ENCODE measurements at regions not wholly inside any gene's neighbourhood (a gene's known extent, or its start where the extent isn't known, plus 50 kb on each side); places are given as distances from the start of the nearest gene placed in this dataset.

- 13% methylated on average over 18 of the region's 18 CpGs for WGBS (ENCODE audit: insufficient coverage, low coverage, missing lambda C conversion rate)
- H3K79me2 ChIP-seq (ENCODE audit: control insufficient read depth, insufficient read depth, low read length), result no peaks in the 10 kb centered on the region
- ATAC-seq (peak; percentile 97), DNase-seq (ENCODE audit: extremely low read depth in 1 of 4, low spot score in 3 of 4) (peak; percentile 67 to 77 (median 76)), FAIRE-seq (peak; percentile 90)
- no peaks in the 10 kb centered on the region for H3K9me3 ChIP-seq (replicated peaks; ENCODE audit: control insufficient read depth, insufficient read depth, low read depth, low read length)
- H3K4me1 ChIP-seq (replicated peaks in 1 of 2; ENCODE audit: control insufficient read depth in 2 of 2, insufficient read depth in 2 of 2, low read length in 2 of 2), result peaks cover 4 to 5% of the 10 kb centered on the region in 2 experiments; a peak in 3 of 5 replicates
- no peaks in the 10 kb centered on the region for H3K36me3 ChIP-seq (ENCODE audit: control insufficient read depth, insufficient read depth, low read length)
- intact Hi-C loops (cut with micrococcal nuclease) (loop anchor here (5.0 to 10.0 kb wide), 2 partner anchors 67 to 170 kb away; no protein-coding TSS in a partner anchor), in situ Hi-C loops (cut with MboI) (no loop called here)
- no peak overlapping the region for H3K9ac ChIP-seq (ENCODE audit: insufficient read depth in 1 of 2, low read depth in 2 of 2, low read length in 2 of 2)
- H2AFZ ChIP-seq (ENCODE audit: low read depth, low read length), result no peak overlapping the region
- H3K27ac ChIP-seq (ENCODE audit: extremely low read depth, low read depth, low read length), result no peak overlapping the region
- no peaks in the 10 kb centered on the region for H3K9me1 ChIP-seq (ENCODE audit: control insufficient read depth, insufficient read depth, low read length)
- BruUV-seq (replicated peaks), result no TSS peak
- no peaks in the 10 kb centered on the region for H4K20me1 ChIP-seq (replicated peaks; ENCODE audit: control insufficient read depth, insufficient read depth, low read length)
- CTCF ChIA-PET (ENCODE audit: low intra/inter-chr PET ratio), result no interaction called here
- POLR2A ChIA-PET, result no interaction called here
- H3K4me2 ChIP-seq (ENCODE audit: insufficient read depth, low read length), result no peak overlapping the region
- no peak overlapping the region for H3K4me3 ChIP-seq
- H3K27me3 ChIP-seq (ENCODE audit: control insufficient read depth in 2 of 2, insufficient read depth in 2 of 2, low read length in 2 of 2), result peaks cover 0 to 15% of the 10 kb centered on the region in 2 experiments; a peak in 3 of 5 replicates
- TF ChIP-seq RAD21 (CRISPR knock-in tag; conservative IDR thresholded peaks at IDR 0.05 in 1 of 2, IDR thresholded peaks at IDR 0.05 in 1 of 2) (peak; percentile 29 to 73; a peak in 3 of 4 replicates), CBX1 (IDR thresholded peaks at IDR 0.05; ENCODE audit: low read depth) (no peak), TCF7 (IDR thresholded peaks at IDR 0.05; ENCODE audit: borderline replicate concordance) (peak; percentile 57; the same call in 1 of the 2 replicates), ETV1 (tag; conservative IDR thresholded peaks at IDR 0.05; ENCODE audit: low read depth) (0 out of 2 replicates have a peak, but pooled peaks have one; percentile 26), CTCF (IDR thresholded peaks at IDR 0.05 in 2 of 3, conservative IDR thresholded peaks at IDR 0.05 in 1 of 3; ENCODE audit: insufficient read depth in 2 of 3, low read depth in 1 of 3, low read length in 3 of 3) (peak; percentile 82 to 95 (median 84)), STAG1 (CRISPR knock-in tag; IDR thresholded peaks at IDR 0.05; ENCODE audit: borderline replicate concordance) (peak; percentile 27; the same call in 1 of the 2 replicates), ZNF780A (CRISPR knock-in tag; IDR thresholded peaks at IDR 0.05) (no peak), RCOR1 (IDR thresholded peaks at IDR 0.05; ENCODE audit: borderline replicate concordance in 1 of 2, low read depth in 2 of 2, low read length in 2 of 2) (peak in 1 of 2 experiments; percentile 60; a peak in 2 of 4 replicates), WHSC1 (IDR thresholded peaks at IDR 0.05; ENCODE audit: low read length) (no peak), XRCC5 (IDR thresholded peaks at IDR 0.05; ENCODE audit: low read depth, low read length) (0 out of 2 replicates have a peak, but pooled peaks have one; percentile 39)
These were observed 112.2 kb downstream of the TEX26 start for GRCh38 chr13:31044364-31045285.

All from K562 (cell line).